IPS DF 6.9 (cell line): ENCODE measurements at regions not wholly inside any gene's neighbourhood (a gene's known extent, or its start where the extent isn't known, plus 50 kb on each side); places are given as distances from the start of the nearest gene placed in this dataset.

Experiments used
- DNase-seq: peaks from one replicate; pipeline ENCODE4 v3.0.0-alpha.2; 2013; ENCODE audit warnings: low read depth, low spot score
- H3K27ac ChIP-seq: one replicate; pipeline ENCODE4 v1.5.1; 2013; ENCODE audit warnings: low read length, control low read depth
- H3K27me3 ChIP-seq: 2 replicates; pipeline ENCODE4 v1.6.1; 2013; ENCODE audit warnings: mild to moderate bottlenecking, low read length; ENCODE audit not compliant: control insufficient read depth, insufficient read depth
- H3K36me3 ChIP-seq: 2 replicates; pipeline ENCODE4 v1.6.1; 2013; ENCODE audit warnings: low read length; ENCODE audit not compliant: control insufficient read depth, insufficient read depth
- H3K4me1 ChIP-seq: 2 replicates; pipeline ENCODE4 v1.6.1; 2013; ENCODE audit warnings: low read length; ENCODE audit not compliant: control insufficient read depth, insufficient read depth
- H3K4me3 ChIP-seq: 2 replicates; pipeline ENCODE4 v1.5.1; 2013; ENCODE audit warnings: mild to moderate bottlenecking, low read length
- H3K9me3 ChIP-seq: 2 replicates; pipeline ENCODE4 v1.6.1; 2013; ENCODE audit warnings: low read length, inconsistent platforms; ENCODE audit not compliant: control insufficient read depth, insufficient read depth
- WGBS: extraction: QIAGEN DNeasy Blood & Tissue Kit; methylation state at CpG from one replicate; pipeline ENCODE4 v1.1.7; 2013; ENCODE audit warnings: mixed read lengths, missing lambda C conversion rate; ENCODE audit not compliant: insufficient read length, insufficient coverage; 5-methylcytosine and 5-hydroxymethylcytosine counted together

GRCh38 chr17:34527908-34528470 is 51.4 kb upstream of the TMEM132E start:
- Histone ChIP-seq H3K27me3 (no peaks in the 10 kb centered on the region), H3K4me1 (no peaks in the 10 kb centered on the region), H3K9me3 (no peaks in the 10 kb centered on the region), H3K4me3 (no peak overlapping the region), H3K36me3 (no peaks in the 10 kb centered on the region), H3K27ac (no peak overlapping the region)
- no CpG with 5 or more reads among the region's 13 CpGs for WGBS
- no peak for DNase-seq

- H3K36me3 ChIP-seq: no peaks in the 10 kb centered on the region
- H3K4me1 ChIP-seq: no peaks in the 10 kb centered on the region
- H3K27me3 ChIP-seq: no peaks in the 10 kb centered on the region
- H3K9me3 ChIP-seq: no peaks in the 10 kb centered on the region
- no peak overlapping the region for H3K4me3 ChIP-seq
- DNase-seq: no peak
- no peak overlapping the region for H3K27ac ChIP-seq
- no CpG with 5 or more reads among the region's 18 CpGs for WGBS
Observed at GRCh38 chr17:34527136-34527907, 52.1 kb upstream of the TMEM132E start.

GRCh38 chr17:34525651-34526050 is 53.7 kb upstream of the TMEM132E start:
- Histone ChIP-seq H3K27ac (no peak overlapping the region), H3K27me3 (no peaks in the 10 kb centered on the region), H3K9me3 (no peaks in the 10 kb centered on the region), H3K4me1 (no peaks in the 10 kb centered on the region), H3K4me3 (no peak overlapping the region), H3K36me3 (no peaks in the 10 kb centered on the region)
- WGBS: no CpG with 5 or more reads among the region's 4 CpGs
- no peak for DNase-seq

GRCh38 chr17:34521955-34522354 is 57.4 kb upstream of the TMEM132E start:
- Histone ChIP-seq H3K4me3 (no peak overlapping the region), H3K27ac (no peak overlapping the region), H3K9me3 (no peaks in the 10 kb centered on the region), H3K4me1 (no peaks in the 10 kb centered on the region), H3K36me3 (no peaks in the 10 kb centered on the region), H3K27me3 (no peaks in the 10 kb centered on the region)
- DNase-seq: no peak
- WGBS: no CpG with 5 or more reads among the region's 11 CpGs

- no peaks in the 10 kb centered on the region for H3K4me1 ChIP-seq
- no CpG with 5 or more reads among the region's 6 CpGs for WGBS
- no peaks in the 10 kb centered on the region for H3K9me3 ChIP-seq
- no peak overlapping the region for H3K27ac ChIP-seq
- no peak overlapping the region for H3K4me3 ChIP-seq
- H3K36me3 ChIP-seq: no peaks in the 10 kb centered on the region
- peak; percentile 63 for DNase-seq
- no peaks in the 10 kb centered on the region for H3K27me3 ChIP-seq
Observed at GRCh38 chr17:34519282-34519681, 60.1 kb upstream of the TMEM132E start.

- H3K4me3 ChIP-seq: no peak overlapping the region
- no peaks in the 10 kb centered on the region for H3K9me3 ChIP-seq
- no peaks in the 10 kb centered on the region for H3K4me1 ChIP-seq
- no CpG with 5 or more reads among the region's 1 CpG for WGBS
- no peaks in the 10 kb centered on the region for H3K27me3 ChIP-seq
- no peak for DNase-seq
- H3K27ac ChIP-seq: no peak overlapping the region
- H3K36me3 ChIP-seq: no peaks in the 10 kb centered on the region
Observed at GRCh38 chr17:34517406-34517805, 62.0 kb upstream of the TMEM132E start.

GRCh38 chr17:34511931-34512330 is 67.5 kb upstream of the TMEM132E start:
- H3K9me3 ChIP-seq: no peaks in the 10 kb centered on the region
- no peaks in the 10 kb centered on the region for H3K4me1 ChIP-seq
- H3K27me3 ChIP-seq: no peaks in the 10 kb centered on the region
- DNase-seq: no peak
- H3K36me3 ChIP-seq: no peaks in the 10 kb centered on the region
- H3K27ac ChIP-seq: no peak overlapping the region
- H3K4me3 ChIP-seq: no peak overlapping the region
- WGBS: no CpG with 5 or more reads among the region's 3 CpGs

GRCh38 chr17:34511265-34511664 is 68.1 kb upstream of the TMEM132E start:
- no peak for DNase-seq
- Histone ChIP-seq H3K36me3 (no peaks in the 10 kb centered on the region), H3K27me3 (no peaks in the 10 kb centered on the region), H3K4me3 (no peak overlapping the region), H3K9me3 (no peaks in the 10 kb centered on the region), H3K4me1 (no peaks in the 10 kb centered on the region), H3K27ac (no peak overlapping the region)
- no CpG with 5 or more reads among the region's 3 CpGs for WGBS

- no peaks in the 10 kb centered on the region for H3K27me3 ChIP-seq
- no peaks in the 10 kb centered on the region for H3K4me1 ChIP-seq
- DNase-seq: no peak
- H3K27ac ChIP-seq: no peak overlapping the region
- no peaks in the 10 kb centered on the region for H3K36me3 ChIP-seq
- H3K4me3 ChIP-seq: no peak overlapping the region
- no peaks in the 10 kb centered on the region for H3K9me3 ChIP-seq
- WGBS: no CpG with 5 or more reads among the region's 3 CpGs
Observed at GRCh38 chr17:34504814-34505484, 74.4 kb upstream of the TMEM132E start.

GRCh38 chr17:34503528-34504195 is 75.7 kb upstream of the TMEM132E start:
- Histone ChIP-seq H3K9me3 (no peaks in the 10 kb centered on the region), H3K27me3 (no peaks in the 10 kb centered on the region), H3K36me3 (no peaks in the 10 kb centered on the region), H3K27ac (no peak overlapping the region), H3K4me1 (no peaks in the 10 kb centered on the region), H3K4me3 (no peak overlapping the region)
- no peak for DNase-seq
- no CpG with 5 or more reads among the region's 10 CpGs for WGBS
